Esophagus muscularis mucosa (tissue), 4 donors: ENCODE measurements at regions not wholly inside any gene's neighbourhood (a gene's known extent, or its start where the extent isn't known, plus 50 kb on each side); places are given as distances from the start of the nearest gene placed in this dataset.

Source experiments
- DNase-seq: peaks from one replicate; pipeline ENCODE4 v3.0.0-alpha.2; 2017; ENCODE audit errors: extremely low spot score
- H3K27ac ChIP-seq, 4 donors: fragments of 200-600 bp; sonication (generic); replicated peaks in 1 of 4; 1 replicate in 3 of 4; 2 replicates in 1 of 4; pipeline ENCODE4 v1.5.1; 2016 to 2019; ENCODE audit warnings: mild to moderate bottlenecking in 1 of 4
- H3K27me3 ChIP-seq, 4 donors: fragments of 200-600 bp; sonication (generic); one replicate each; pipeline versions ENCODE4 v1.5.1 to v1.6.0; 2016 to 2019
- H3K36me3 ChIP-seq, 4 donors: fragments of 200-600 bp; sonication (generic); one replicate each; pipeline ENCODE4 v1.5.1; 2016 to 2019
- H3K4me1 ChIP-seq, 4 donors: fragments of 200-600 bp; sonication (generic); one replicate each; pipeline ENCODE4 v1.5.1; 2016 to 2019
- H3K4me3 ChIP-seq, 4 donors: fragments of 200-600 bp; sonication (generic); 1 replicate in 2 of 4; 2 replicates in 2 of 4; pipeline ENCODE4 v1.5.1; 2016 to 2019; ENCODE audit warnings: mild to moderate bottlenecking in 4 of 4, moderate library complexity in 1 of 4
- H3K9me3 ChIP-seq, 4 donors: fragments of 200-600 bp; sonication (generic); 1 replicate in 3 of 4; 2 replicates in 1 of 4; pipeline ENCODE4 v1.5.1; 2016 to 2019
- CTCF ChIP-seq, 3 experiments: fragments of 200-600 bp in 2 of 3; fragments of 450-650 bp in 1 of 3; sonication (generic) in 2 of 3; IDR thresholded peaks; one replicate each; pipeline ENCODE4 v1.5.1; 2017 to 2019; ENCODE audit warnings: antibody characterized with exemption in 3 of 3, mild to moderate bottlenecking in 2 of 3, moderate library complexity in 1 of 3
- EP300 ChIP-seq: sonication (generic); formaldehyde crosslinking; IDR thresholded peaks from one replicate; pipeline ENCODE4 v1.6.1; 2017; ENCODE audit warnings: antibody characterized with exemption
- POLR2A ChIP-seq: fragments of 450-650 bp; IDR thresholded peaks from one replicate; pipeline ENCODE4 v1.6.1; 2017; ENCODE audit warnings: antibody characterized with exemption, moderate library complexity, mild to moderate bottlenecking, low read depth
- POLR2AphosphoS5 ChIP-seq, 2 donors: sonication (generic); formaldehyde crosslinking; IDR thresholded peaks; one replicate each; pipeline ENCODE4 v1.6.1; 2017; ENCODE audit warnings: antibody characterized with exemption in 2 of 2
- WGBS: methylation state at CpG from one replicate; pipeline ENCODE4 v1.1.5; 2018; 5-methylcytosine and 5-hydroxymethylcytosine counted together
- intact Hi-C: fragments of 100-400 bp; cut with DNase I; formaldehyde crosslinking; loops from one replicate; pipeline ENCODE4 v1.15.1; 2023

GRCh38 chr5:18179579-18179978, 545.3 kb downstream of the TAF11L14 start:
- intact Hi-C loops = no loop called here
- 53% methylated on average over 3 of the region's 3 CpGs for WGBS
- no peaks in the 10 kb centered on the region for H3K27me3 ChIP-seq
- peaks cover 0 to 8% (median 0%) of the 10 kb centered on the region in 4 donors for H3K9me3 ChIP-seq
- H3K4me3 ChIP-seq = no peak overlapping the region
- no peak for DNase-seq
- TF ChIP-seq EP300 (no peak), CTCF (IDR thresholded peaks at IDR 0.05) (no peak)
- H3K27ac ChIP-seq = no peak overlapping the region
- no peaks in the 10 kb centered on the region for H3K36me3 ChIP-seq
- no peaks in the 10 kb centered on the region for H3K4me1 ChIP-seq

GRCh38 chr5:18181575-18181974, 547.3 kb downstream of the TAF11L14 start:
- H3K27me3 ChIP-seq = no peaks in the 10 kb centered on the region
- H3K36me3 ChIP-seq = no peaks in the 10 kb centered on the region
- 50% methylated on average over 1 of the region's 1 CpG for WGBS
- H3K9me3 ChIP-seq = peaks cover 0 to 8% (median 0%) of the 10 kb centered on the region in 4 donors
- H3K4me3 ChIP-seq = no peak overlapping the region
- H3K27ac ChIP-seq = no peak overlapping the region
- no peaks in the 10 kb centered on the region for H3K4me1 ChIP-seq
- DNase-seq = no peak
- intact Hi-C loops = no loop called here
- TF ChIP-seq POLR2AphosphoS5 (IDR thresholded peaks at IDR 0.05) (no peak), CTCF (IDR thresholded peaks at IDR 0.05) (no peak), EP300 (no peak), POLR2A (no peak)

GRCh38 chr5:18195910-18196309, 561.6 kb downstream of the TAF11L14 start:
- Histone ChIP-seq H3K27ac (no peak overlapping the region), H3K36me3 (no peaks in the 10 kb centered on the region), H3K9me3 (peaks cover 0 to 7% (median 0%) of the 10 kb centered on the region in 4 donors), H3K4me1 (no peaks in the 10 kb centered on the region), H3K27me3 (no peaks in the 10 kb centered on the region), H3K4me3 (no peak overlapping the region)
- 65% methylated on average over 2 of the region's 2 CpGs for WGBS
- TF ChIP-seq POLR2A (no peak), CTCF (IDR thresholded peaks at IDR 0.05) (no peak), EP300 (no peak), POLR2AphosphoS5 (IDR thresholded peaks at IDR 0.05) (no peak)
- intact Hi-C loops = no loop called here
- no peak for DNase-seq

- H3K4me3 ChIP-seq = no peak overlapping the region
- 71% methylated on average over 2 of the region's 2 CpGs for WGBS
Measured at GRCh38 chr5:18197734-18198133, 563.5 kb downstream of the TAF11L14 start.

More at GRCh38 chr5:18197734-18198133, 563.5 kb downstream of the TAF11L14 start:
- Histone ChIP-seq H3K9me3 (peaks cover 0 to 7% (median 0%) of the 10 kb centered on the region in 4 donors), H3K27ac (no peak overlapping the region), H3K36me3 (no peaks in the 10 kb centered on the region), H3K27me3 (no peaks in the 10 kb centered on the region), H3K4me1 (no peaks in the 10 kb centered on the region)
- intact Hi-C loops = no loop called here
- TF ChIP-seq CTCF (IDR thresholded peaks at IDR 0.05) (no peak), POLR2AphosphoS5 (IDR thresholded peaks at IDR 0.05) (no peak), EP300 (no peak), POLR2A (no peak)
- no peak for DNase-seq
